ENCODE measurements at regions not wholly inside any gene's neighbourhood (a gene's known extent, or its start where the extent isn't known, plus 50 kb on each side); places are given as distances from the start of the nearest gene placed in this dataset.
"Not testable (repeated sequence)": the region's sequence is repeated elsewhere in the genome, so short reads cannot be mapped to it uniquely, and the experiment has no call there.

DNA sequence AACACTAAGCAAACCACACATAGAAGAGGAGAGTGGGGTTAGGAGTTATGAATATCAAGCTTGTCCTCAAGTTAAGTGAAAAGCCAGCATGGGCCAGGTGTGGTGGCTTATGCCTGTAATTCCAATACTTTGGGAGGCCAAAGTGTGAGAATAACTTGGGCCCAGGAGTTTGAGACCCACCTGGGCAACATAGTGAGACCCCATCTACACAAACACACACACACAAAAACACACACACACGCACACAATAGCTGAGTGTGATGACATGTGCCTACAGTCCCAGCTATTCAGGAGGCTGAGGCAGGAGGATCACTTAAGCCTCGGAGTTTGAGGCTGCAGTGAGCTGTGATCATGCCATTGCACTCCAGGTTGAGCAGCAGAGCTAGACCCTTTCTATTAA lies 69.7 kb downstream of the PPIAL4G start:
- TF ChIP-seq, protein P1, sequence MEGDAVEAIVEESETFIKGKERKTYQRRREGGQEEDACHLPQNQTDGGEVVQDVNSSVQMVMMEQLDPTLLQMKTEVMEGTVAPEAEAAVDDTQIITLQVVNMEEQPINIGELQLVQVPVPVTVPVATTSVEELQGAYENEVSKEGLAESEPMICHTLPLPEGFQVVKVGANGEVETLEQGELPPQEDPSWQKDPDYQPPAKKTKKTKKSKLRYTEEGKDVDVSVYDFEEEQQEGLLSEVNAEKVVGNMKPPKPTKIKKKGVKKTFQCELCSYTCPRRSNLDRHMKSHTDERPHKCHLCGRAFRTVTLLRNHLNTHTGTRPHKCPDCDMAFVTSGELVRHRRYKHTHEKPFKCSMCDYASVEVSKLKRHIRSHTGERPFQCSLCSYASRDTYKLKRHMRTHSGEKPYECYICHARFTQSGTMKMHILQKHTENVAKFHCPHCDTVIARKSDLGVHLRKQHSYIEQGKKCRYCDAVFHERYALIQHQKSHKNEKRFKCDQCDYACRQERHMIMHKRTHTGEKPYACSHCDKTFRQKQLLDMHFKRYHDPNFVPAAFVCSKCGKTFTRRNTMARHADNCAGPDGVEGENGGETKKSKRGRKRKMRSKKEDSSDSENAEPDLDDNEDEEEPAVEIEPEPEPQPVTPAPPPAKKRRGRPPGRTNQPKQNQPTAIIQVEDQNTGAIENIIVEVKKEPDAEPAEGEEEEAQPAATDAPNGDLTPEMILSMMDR (IDR thresholded peaks at IDR 0.05), result not testable (repeated sequence)
- not testable (repeated sequence) for TF ChIP-seq EZH2phosphoT487 (IDR thresholded peaks at IDR 0.05; ENCODE audit: borderline replicate concordance, low read depth); TAF1 (IDR thresholded peaks at IDR 0.05; ENCODE audit: borderline replicate concordance, low read depth, low read length); YY1 (IDR thresholded peaks at IDR 0.05; ENCODE audit: low read depth); POLR2AphosphoS5 (IDR thresholded peaks at IDR 0.05; ENCODE audit: low read depth, low read length); RFX5 (IDR thresholded peaks at IDR 0.05; ENCODE audit: low read length)
- TF ChIP-seq, protein P2, sequence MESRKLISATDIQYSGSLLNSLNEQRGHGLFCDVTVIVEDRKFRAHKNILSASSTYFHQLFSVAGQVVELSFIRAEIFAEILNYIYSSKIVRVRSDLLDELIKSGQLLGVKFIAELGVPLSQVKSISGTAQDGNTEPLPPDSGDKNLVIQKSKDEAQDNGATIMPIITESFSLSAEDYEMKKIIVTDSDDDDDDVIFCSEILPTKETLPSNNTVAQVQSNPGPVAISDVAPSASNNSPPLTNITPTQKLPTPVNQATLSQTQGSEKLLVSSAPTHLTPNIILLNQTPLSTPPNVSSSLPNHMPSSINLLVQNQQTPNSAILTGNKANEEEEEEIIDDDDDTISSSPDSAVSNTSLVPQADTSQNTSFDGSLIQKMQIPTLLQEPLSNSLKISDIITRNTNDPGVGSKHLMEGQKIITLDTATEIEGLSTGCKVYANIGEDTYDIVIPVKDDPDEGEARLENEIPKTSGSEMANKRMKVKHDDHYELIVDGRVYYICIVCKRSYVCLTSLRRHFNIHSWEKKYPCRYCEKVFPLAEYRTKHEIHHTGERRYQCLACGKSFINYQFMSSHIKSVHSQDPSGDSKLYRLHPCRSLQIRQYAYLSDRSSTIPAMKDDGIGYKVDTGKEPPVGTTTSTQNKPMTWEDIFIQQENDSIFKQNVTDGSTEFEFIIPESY (IDR thresholded peaks at IDR 0.05; ENCODE audit: borderline replicate concordance, low read depth), result not testable (repeated sequence)

Data from SK-N-SH (cell line).